GM19467 (cell line): ENCODE measurements at regions not wholly inside any gene's neighbourhood (a gene's known extent, or its start where the extent isn't known, plus 50 kb on each side); places are given as distances from the start of the nearest gene placed in this dataset.
"Not testable (repeated sequence)": the region's sequence is repeated elsewhere in the genome, so short reads cannot be mapped to it uniquely, and the experiment has no call there.

Experiments used
- ATAC-seq: cut with Tn5 transposase; IDR thresholded peaks from one replicate; pipeline ENCODE4 v1.9.1; 2021; ENCODE audit warnings: mild to moderate bottlenecking, moderate library complexity; ENCODE audit not compliant: unreplicated experiment

DNA sequence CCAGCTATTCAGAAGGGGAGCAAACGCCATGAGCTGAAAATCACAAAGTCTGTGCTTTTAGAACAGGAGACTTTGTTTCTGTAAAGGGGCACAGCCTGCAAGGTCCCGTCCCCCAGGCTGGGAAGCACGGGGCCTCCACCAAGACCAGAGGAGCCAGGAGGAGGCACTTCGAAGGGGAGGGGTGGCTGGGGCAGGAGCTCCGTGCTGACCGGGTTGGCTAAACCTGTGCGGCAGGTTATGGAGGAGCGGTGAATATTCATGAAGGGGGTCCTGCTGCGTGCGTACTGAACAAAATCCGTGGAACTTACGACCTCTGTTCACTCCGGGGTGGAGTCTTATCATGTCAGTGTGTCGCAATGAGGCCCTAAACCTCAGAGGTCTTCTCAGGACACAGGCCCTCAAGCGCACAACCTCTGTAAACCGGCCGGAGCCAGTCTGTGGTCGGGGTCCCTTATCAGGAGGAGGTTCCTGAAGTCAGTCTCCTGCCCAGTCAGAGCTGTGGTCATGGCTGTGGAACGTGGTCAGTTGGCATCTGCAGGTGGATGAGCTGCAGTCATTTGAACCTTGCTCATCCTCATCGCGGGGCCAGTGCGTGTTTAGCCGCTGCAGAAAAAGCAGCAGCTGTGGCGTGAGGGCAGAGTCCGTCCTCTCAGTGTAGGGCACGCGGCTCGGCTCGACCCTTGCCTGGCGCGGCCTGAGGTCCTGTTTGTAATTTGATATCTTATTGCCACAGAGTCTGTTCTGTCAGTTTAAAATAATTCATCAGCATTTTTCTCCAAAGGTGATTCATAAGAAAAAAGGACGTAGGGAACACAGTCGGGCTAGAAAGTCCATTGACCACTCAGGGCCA, 5507.7 kb upstream of the TPTE start:
- not testable (repeated sequence) for ATAC-seq

DNA sequence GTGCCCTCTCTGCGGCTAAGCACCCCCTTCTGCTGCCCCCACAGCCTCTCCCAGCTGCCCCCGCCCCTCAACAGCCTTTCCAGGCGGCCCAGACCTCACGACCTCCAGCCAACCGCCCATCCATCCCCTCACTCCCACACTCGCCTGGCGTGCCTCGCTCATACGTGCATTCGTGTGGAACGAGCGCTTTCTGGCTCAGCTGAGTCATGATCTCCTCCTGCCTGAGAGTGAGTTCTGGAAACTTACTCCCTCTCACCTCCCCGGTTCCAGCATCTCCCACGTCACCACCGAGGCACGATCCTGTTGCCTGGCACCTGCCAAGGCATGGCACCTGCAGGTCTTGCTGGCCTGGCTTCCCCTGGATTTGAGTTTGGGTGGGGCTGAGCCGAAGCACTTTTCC, 5506.2 kb upstream of the TPTE start:
- not testable (repeated sequence) for ATAC-seq

DNA sequence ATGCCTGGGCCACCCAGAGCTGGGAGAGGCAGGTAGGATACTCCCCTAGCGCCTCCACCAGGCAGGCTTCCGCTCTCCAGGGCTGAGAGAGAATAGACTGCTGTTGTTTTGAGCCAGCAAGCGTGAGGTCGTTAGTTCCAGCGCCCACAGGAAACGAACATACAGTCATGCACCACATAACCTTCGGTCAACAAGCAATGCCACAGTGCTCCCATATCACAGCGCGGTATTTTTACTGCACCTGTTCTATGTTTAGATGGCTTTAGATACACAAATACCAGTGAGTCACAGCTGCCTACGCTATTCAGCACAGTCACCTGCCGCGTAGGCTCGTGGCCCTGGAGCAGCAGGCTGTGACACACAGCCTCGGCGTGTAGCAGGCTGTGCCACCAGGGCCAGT, 5502.3 kb upstream of the TPTE start:
- ATAC-seq = not testable (repeated sequence)

DNA sequence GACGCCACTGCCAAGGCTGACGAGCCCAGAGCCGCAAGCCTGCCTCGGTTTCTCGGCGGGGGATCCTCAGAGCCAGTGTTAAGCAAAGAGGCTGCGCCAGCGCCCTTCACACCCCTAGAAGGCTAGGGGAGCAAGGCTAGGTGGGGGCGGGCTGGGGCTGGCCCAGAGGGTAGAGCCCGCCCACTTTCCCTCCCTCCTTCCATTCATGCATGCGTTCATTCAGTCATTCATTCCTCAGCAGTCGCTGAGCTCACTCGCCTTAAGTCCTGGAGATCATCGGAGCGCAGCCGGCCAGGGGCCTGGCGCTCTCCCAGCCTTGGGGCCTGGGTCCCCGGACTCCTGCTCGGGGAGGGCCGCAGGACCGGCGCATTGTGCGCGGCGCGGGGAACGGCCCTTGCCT, 5499.6 kb upstream of the TPTE start:
- not testable (repeated sequence) for ATAC-seq

DNA sequence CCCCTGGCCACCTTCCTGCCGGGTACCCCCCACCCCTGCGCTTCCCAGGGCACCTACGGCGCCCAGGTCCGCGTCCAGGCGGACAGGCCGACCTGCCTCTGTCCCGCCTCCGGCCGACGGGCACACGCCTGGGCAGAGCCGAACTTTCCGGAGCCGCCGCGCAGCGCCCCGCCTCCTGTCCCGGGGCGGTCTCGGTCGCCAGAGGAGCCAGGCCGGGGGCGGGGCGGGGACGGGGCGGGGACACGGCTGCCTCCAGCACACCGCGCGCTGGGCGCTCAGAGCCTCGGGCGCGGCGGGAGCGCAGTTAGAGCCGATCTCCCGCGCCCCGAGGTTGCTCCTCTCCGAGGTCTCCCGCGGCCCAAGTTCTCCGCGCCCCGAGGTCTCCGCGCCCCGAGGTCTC, 5499.1 kb upstream of the TPTE start:
- ATAC-seq = not testable (repeated sequence)

DNA sequence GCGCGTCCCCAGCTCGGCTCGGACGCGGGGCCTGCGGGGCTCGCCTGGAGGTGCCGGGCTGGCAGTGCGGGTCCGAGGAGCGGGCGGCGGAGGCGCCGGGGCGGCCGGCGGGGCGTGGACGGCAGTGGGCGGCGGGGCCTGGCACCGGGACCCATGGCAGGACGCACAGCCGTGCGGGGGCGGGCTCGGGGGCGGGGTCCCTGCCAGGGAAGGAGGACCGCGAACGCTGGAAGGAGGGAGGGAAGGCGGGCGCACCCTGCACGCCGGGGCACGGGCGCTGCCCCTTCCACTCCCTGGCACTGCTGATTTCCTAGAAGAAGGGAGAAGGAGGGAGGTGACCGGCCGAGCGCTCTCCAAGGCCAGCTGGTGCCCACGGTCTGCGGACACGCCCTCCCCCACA, 5498.6 kb upstream of the TPTE start:
- not testable (repeated sequence) for ATAC-seq

DNA sequence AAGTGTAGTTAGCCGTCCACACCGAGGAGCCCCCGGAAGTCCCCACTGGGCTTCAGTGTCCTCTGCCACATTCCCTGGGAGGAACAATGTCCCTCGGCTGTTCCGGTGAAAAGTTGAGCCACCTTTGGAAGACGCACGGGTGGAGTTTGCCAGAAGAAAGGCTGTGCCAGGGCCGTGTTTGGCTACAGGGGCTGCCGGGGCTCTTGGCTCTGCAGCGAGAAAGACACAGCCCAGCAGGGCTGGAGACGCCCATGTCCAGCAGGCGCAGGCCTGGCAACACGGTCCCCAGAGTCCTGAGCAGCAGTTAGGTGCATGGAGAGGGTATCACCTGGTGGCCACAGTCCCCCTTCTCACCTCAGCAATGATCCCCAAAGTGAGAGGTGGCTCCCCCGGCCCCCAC, 5486.2 kb upstream of the TPTE start:
- ATAC-seq = not testable (repeated sequence)

DNA sequence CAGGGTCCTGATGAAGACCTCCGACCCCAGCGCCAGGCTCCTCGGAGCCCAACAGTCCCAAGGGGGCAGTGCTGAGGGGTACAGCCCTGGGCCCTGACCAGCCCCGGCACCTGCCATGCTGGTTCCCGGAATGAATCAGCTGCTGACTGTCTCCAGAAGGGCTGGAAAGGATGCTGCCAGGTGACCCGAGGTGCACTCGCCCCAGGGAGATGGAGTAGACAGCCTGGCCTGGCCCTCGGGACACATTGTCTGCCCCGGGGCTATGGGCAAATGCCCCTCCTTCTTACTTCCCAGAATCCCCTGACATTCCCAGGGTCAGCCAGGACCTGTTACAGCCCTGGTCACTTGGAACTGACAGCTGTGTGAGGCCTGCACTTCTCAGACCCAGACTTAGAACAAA, 5485.8 kb upstream of the TPTE start:
- ATAC-seq = not testable (repeated sequence)

DNA sequence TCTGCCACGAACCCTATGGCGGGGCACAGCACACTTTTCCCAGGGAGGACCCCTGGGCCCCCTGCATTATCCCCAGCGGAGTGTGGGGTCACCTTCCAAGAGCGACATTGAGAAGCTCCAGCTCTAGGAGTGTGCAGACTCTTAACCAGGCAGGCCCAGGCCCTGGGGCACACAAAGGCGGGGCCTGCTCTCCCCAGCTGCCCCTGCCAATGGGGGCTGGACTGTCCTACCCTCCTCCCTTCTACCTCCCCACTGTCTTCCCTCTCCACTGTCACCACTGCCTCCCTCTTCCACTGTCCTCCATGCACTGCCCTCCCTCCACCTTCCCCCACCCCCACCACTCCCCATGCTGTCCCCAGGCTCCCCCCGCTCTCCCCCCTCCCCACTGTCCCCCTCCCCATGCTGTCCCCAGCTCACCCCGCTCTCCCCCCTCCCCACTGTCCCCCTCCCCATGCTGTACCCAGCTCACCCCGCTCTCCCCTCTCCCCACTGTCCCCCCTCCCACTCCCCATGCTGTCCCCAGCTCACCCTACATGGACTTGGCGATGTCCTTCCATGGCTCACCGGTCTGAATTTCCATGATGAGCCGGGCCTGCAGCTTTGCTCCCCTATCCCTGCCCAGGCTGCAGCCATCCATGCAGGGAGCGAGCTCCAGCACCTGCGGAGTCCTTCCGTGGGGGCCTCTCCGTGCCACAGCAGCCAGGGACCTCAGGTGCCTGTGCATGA, 5483.6 kb upstream of the TPTE start:
- not testable (repeated sequence) for ATAC-seq

DNA sequence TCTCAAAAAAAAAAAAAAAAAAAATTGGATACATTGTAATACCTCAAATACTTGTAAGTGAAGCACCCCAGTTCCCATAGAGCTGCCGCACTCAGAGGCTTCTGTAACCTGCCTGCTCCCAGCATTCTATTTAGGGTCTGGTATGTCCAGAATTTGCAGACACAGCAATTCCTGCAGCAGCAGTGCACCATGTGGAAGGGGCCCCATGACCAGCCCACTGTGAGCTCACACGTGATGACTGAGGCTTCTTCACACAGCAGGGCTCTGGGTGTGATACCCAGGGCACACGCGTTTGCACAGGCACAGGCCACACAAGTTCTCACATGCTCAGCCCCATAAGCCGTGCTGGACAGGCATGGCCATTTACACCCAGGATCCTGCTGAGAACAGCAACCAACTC, 5481.5 kb upstream of the TPTE start:
- not testable (repeated sequence) for ATAC-seq

DNA sequence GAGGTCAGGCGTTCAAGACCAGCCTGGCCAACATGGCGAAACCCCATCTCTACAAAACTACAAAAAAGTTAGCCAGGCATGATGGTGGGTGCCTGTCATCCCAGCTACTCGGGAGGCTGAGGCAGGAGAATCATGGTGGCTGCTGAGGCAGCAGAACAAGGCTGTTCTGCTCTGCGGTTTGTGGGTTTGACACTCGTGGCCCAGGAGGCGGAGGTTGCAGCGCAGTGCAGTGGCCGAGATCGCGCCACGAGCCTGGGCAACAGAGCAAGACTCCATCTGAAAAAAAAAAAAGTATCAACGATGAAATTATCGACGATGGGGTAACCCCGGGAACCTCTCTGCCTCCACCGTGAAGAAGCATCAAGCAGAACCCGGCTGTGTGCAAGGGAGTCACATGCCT, 5478.8 kb upstream of the TPTE start:
- not testable (repeated sequence) for ATAC-seq

DNA sequence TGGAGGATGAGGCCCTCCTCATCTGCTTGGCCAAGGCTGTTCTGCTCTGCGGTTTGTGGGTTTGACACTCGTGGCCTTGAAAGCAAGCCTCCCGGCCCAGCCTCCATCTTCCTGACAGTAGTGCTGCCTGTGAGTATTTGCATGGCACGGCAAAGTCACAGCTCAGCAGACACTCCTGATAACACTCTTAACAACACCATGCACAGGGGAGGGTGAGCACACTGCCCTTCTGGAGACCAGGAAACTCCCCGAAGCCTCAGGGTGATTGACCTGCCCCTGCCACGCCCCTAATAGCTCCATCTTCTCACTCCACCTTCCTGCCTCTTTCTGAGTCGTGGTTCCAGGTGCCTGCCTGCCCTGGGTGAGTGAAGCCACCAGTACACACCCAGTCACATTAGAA, 5476.6 kb upstream of the TPTE start:
- not testable (repeated sequence) for ATAC-seq

DNA sequence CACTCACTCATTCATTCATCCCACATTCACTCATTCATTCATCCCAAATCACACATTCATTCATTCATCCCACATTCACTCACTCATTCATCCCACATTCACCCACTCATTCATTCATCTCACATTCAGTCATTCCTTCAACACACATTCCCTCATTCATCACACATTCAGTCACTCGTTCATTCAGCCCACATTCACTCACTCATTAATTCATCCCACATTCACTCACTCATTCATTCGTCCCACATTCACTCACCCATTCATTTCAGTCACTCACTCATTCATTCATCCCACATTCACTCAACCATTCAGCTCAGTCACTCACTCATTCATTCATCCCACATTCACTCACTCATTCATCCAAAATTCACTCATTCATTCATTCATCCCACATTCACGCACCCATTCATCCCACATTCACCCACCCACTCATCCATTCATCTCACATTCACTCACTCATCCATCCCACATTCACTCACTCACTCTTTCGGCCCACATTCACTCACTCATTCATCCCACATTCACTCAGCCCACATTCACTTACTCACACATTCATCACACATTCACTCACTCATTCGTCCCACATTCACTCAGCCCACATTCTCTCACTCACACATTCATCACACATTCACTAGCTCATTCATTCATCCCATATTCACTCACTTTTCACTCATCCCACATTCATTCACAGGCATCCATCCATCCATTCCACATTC, 5469.9 kb upstream of the TPTE start:
- ATAC-seq = not testable (repeated sequence)

DNA sequence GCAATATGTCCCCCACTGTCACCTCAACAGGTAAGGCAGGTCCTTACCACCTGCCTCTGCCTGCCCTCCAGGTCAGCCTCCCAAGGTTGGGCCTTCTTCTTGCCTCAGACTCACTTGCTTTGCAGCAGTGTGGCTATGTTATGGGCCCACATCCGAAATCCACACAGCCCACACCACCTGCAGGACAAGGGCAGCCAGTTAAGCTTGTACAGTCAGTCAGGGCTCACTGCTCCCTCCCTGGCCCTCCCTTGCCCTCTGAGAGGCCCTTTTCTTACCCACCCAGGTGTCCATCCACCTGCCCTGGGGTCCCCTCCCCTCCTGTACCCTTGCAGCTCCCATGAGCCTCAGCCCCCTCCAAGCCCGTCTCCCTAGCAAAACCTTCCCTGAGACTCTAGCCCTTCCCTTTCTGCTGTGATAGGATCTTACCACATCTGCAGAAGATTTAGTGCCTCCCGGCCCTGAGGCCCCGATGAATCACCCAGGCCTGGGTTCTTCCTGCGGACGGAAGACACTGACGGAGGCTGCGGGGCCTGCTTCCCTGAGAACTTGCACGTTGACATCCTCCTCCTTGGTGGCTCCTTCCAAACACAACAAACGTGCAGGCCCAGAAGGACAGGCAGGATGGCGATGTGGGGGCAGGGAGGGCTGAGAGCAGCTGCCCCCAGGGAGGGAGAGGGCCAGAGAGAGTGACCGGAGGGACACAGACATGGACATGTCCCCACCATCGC, 5466.2 kb upstream of the TPTE start:
- ATAC-seq = not testable (repeated sequence)

DNA sequence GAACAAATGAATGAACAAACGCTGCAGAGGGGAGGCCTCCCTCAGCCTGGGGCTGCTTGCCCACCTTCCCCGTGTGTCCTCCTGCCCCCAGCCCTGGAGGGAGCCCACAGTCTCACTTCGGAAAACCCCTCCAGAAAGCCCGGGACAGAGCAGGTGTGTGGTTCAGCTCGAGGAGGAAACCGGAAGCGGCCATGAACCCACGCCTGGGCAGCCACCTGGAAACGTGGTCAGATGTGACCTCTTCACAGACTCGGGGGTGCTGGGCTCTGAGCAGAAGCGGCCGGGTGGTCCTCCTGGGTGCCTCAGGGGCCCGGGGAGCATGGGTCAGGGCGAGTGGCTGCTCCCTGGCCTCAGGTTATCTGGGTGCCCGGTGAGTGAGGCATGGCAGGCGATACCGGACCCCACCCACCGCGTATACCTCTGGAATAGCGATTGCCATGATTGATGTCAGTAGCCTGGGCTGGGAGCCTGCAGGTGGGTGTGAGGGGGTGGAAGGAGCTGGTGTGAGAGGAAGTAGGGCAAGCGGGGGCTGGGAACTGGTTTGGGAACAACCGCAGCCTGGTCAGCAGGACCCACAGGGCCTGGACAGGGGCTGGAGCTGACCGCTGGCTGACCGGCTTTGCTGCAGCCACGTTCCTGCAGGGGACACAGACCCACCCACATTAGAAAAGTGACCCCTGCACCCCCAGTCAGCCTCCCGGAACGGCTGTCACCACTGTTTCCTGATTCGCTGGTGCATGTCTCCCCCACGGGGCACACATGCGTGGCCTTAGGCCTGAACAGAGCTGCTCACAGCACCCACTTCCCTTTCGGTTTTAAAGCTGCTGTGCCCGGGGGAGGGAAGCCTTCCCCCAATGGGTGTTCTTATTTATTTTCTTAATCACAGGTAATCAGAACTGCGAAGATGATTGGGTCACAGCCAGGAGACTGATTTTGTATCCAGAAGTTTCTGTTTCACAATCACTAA, 5465.1 kb upstream of the TPTE start:
- ATAC-seq = peak; percentile 64

DNA sequence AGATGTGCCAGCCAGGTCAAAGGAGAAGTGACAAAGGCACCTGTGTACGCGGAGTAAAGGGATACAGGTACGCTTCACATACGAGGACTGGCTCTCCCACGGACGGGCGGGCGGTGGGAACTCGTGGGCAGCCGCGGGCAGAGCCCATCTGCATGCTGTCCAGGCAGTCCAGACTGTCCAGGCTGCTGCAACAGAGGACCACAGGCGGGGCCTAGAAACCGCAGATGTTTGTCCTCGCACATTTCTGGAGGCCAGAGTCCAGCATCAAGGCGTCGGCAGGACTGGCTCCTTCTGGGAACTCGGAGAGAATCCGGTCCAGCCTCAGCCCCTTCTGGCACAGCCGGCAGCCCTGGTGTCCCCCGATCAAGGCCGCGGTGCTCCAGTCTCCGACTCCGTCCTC, 5464.3 kb upstream of the TPTE start:
- ATAC-seq = not testable (repeated sequence)

DNA sequence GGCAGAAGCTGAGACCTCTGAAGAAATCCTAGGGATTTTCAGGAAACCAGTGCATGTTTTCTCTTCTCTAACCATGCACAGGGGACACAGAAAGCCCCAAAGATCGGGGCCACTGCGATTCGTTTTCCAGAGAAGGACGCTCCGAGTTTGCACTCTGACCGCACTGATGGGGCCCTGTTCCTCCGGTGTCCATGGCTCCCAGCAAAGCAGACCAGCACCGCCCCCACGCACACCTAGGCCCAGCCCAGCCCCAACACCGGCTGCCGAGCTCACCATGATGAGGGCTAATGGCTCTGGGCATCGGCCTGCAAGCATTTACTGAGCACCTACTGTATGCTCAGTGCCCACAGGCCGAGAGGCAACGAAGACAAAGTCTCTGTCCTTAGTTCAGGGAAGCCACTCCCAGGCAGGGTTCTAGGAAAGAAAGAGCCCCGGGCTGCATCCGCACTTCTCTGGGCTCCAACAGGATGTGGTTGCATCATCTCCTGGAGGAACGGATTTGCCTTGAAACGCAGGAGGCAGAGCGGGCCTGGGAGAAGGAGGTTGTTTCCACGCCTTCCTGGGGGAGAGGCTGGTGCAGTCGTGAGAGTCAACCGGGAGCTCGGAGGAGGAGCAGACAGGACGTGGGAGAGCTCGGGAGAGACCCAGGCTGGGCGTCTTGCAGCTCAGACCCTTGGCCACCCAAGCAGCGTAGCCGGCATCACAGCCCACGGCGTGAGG, 5460.9 kb upstream of the TPTE start:
- ATAC-seq = not testable (repeated sequence)

DNA sequence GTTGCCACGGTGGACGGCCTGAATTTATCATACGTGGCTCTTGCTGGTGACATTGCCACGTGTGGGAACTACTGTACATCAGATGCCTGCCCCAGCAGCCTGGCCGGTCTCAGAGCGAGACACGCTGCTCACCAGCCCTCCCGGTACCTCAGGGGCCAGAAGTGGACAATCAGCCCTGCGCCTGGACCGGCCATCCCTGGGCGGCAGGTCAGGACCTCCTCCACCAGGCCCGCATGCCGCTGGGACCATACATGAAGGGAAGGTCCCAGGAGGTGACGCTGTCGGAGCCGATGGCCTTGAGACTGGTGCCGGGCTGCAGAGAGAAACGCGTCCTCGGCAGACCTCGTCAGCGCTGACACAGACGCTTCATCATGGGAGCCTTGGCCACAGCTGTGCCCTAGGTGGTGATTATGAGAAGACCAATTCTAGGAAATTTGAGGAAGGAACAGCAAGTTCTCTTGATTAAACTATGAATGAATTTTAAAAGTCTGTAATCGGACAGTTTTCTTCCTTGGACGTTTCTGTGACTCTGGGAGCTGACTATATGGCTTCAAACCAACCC, 5456.7 kb upstream of the TPTE start:
- not testable (repeated sequence) for ATAC-seq
